Keratinocyte (primary cell): ENCODE measurements at regions not wholly inside any gene's neighbourhood (a gene's known extent, or its start where the extent isn't known, plus 50 kb on each side); places are given as distances from the start of the nearest gene placed in this dataset.

Source experiments
- DNase-seq: peaks from one replicate; pipeline ENCODE4 v3.0.0-alpha.2; 2011; ENCODE audit warnings: low read depth, missing footprints, low spot score
- FAIRE-seq: peaks from 2 replicates; lab custom pipeline; 2011; peaks lifted over from hg19 to GRCh38; lab: Jason Lieb, UNC
- H2AFZ ChIP-seq: 2 replicates; pipeline ENCODE4 v1.6.0; 2012; ENCODE audit warnings: low read length, control low read depth, inconsistent platforms; ENCODE audit not compliant: control insufficient read depth
- H3K27ac ChIP-seq: 2 replicates; pipeline ENCODE4 v1.5.1; 2011; ENCODE audit warnings: low read length; ENCODE audit not compliant: control insufficient read depth, insufficient read depth
- H3K27me3 ChIP-seq: 3 replicates; pipeline ENCODE4 v1.6.0; 2011; ENCODE audit warnings: low read length; ENCODE audit not compliant: control insufficient read depth, insufficient read depth; ENCODE audit errors: extremely low read depth
- H3K36me3 ChIP-seq, 2 experiments: 2 replicates in 1 of 2; 3 replicates in 1 of 2; pipeline ENCODE4 v1.5.1; 2011; ENCODE audit warnings: low read length in 2 of 2, mild to moderate bottlenecking in 1 of 2; ENCODE audit not compliant: control insufficient read depth in 2 of 2, insufficient read depth in 2 of 2; ENCODE audit errors: extremely low read depth in 1 of 2
- H3K4me1 ChIP-seq: 3 replicates; pipeline ENCODE4 v1.5.1; 2011; ENCODE audit warnings: low read length; ENCODE audit not compliant: control insufficient read depth, insufficient read depth; ENCODE audit errors: extremely low read depth
- H3K4me2 ChIP-seq: 3 replicates; pipeline ENCODE4 v1.6.0; 2011; ENCODE audit warnings: low read depth, low read length; ENCODE audit not compliant: control insufficient read depth, insufficient read depth; ENCODE audit errors: extremely low read depth
- H3K4me3 ChIP-seq, 3 experiments: fragments of 200-600 bp in 1 of 3; sonication (generic) in 1 of 3; 2 replicates in 2 of 3; 3 replicates in 1 of 3; pipeline ENCODE4 v1.5.1; 2011 to 2016; ENCODE audit warnings: low read length in 3 of 3, mild to moderate bottlenecking in 3 of 3, control low read depth in 2 of 3, inconsistent platforms in 1 of 3, low read depth in 1 of 3, mixed read lengths in 1 of 3, mixed run types in 1 of 3, moderate library complexity in 1 of 3; ENCODE audit not compliant: control insufficient read depth in 2 of 3, insufficient read depth in 2 of 3; ENCODE audit errors: extremely low read depth in 1 of 3
- H3K79me2 ChIP-seq: 2 replicates; pipeline ENCODE4 v1.6.0; 2012; ENCODE audit warnings: low read length; ENCODE audit not compliant: control insufficient read depth, insufficient read depth
- H3K9ac ChIP-seq: 3 replicates; pipeline ENCODE4 v1.6.0; 2011; ENCODE audit warnings: low read length; ENCODE audit not compliant: control insufficient read depth, insufficient read depth; ENCODE audit errors: extremely low read depth
- H3K9me1 ChIP-seq: 3 replicates; pipeline ENCODE4 v1.6.0; 2011; ENCODE audit warnings: low read length; ENCODE audit not compliant: control insufficient read depth, insufficient read depth; ENCODE audit errors: extremely low read depth
- H3K9me3 ChIP-seq: 2 replicates; pipeline ENCODE4 v1.5.1; 2012; ENCODE audit warnings: low read depth, low read length; ENCODE audit not compliant: control insufficient read depth
- H4K20me1 ChIP-seq: 3 replicates; pipeline ENCODE4 v1.6.0; 2011; ENCODE audit warnings: low read length; ENCODE audit not compliant: control insufficient read depth, insufficient read depth; ENCODE audit errors: extremely low read depth
- EZH2 ChIP-seq: IDR thresholded peaks from one replicate; pipeline ENCODE4 v1.6.1; 2012; ENCODE audit warnings: inconsistent platforms, mild to moderate bottlenecking, low read length, moderate library complexity
- dilution Hi-C: fragments of 300-500 bp; cut with MboI; formaldehyde crosslinking; loops from one replicate; pipeline ENCODE4 v1.7.0; 2020; ENCODE audit warnings: low sequenced_read_pairs; ENCODE audit not compliant: extremely low pct_ligation_motif_present
- TF ChIP-seq, protein P1 (sequence below), 3 experiments: IDR thresholded peaks in 1 of 3; conservative IDR thresholded peaks in 1 of 3; optimal IDR thresholded peaks in 1 of 3; 2 replicates in 2 of 3; 3 replicates in 1 of 3; pipeline versions ENCODE3 to v1.5.1; 2011; ENCODE audit warnings: low read length in 3 of 3, mild to moderate bottlenecking in 3 of 3, moderate library complexity in 2 of 3, control low read depth in 1 of 3, inconsistent platforms in 1 of 3; ENCODE audit not compliant: insufficient read depth in 2 of 3; ENCODE audit errors: extremely low read depth in 1 of 3

- no peaks in the 10 kb centered on the region for H3K9me1 ChIP-seq
- TF ChIP-seq, protein P1, sequence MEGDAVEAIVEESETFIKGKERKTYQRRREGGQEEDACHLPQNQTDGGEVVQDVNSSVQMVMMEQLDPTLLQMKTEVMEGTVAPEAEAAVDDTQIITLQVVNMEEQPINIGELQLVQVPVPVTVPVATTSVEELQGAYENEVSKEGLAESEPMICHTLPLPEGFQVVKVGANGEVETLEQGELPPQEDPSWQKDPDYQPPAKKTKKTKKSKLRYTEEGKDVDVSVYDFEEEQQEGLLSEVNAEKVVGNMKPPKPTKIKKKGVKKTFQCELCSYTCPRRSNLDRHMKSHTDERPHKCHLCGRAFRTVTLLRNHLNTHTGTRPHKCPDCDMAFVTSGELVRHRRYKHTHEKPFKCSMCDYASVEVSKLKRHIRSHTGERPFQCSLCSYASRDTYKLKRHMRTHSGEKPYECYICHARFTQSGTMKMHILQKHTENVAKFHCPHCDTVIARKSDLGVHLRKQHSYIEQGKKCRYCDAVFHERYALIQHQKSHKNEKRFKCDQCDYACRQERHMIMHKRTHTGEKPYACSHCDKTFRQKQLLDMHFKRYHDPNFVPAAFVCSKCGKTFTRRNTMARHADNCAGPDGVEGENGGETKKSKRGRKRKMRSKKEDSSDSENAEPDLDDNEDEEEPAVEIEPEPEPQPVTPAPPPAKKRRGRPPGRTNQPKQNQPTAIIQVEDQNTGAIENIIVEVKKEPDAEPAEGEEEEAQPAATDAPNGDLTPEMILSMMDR (optimal IDR thresholded peaks at IDR 0.05 in 1 of 3, IDR thresholded peaks at IDR 0.05 in 1 of 3, conservative IDR thresholded peaks at IDR 0.05 in 1 of 3; ENCODE audit: extremely low read depth in 1 of 3, insufficient read depth in 2 of 3, low read length in 3 of 3) = no peak
- no peak for TF ChIP-seq EZH2
- no peak for FAIRE-seq
Observed at GRCh38 chr3:127078626-127079025, 95.7 kb downstream of the PLXNA1 start.

DNA sequence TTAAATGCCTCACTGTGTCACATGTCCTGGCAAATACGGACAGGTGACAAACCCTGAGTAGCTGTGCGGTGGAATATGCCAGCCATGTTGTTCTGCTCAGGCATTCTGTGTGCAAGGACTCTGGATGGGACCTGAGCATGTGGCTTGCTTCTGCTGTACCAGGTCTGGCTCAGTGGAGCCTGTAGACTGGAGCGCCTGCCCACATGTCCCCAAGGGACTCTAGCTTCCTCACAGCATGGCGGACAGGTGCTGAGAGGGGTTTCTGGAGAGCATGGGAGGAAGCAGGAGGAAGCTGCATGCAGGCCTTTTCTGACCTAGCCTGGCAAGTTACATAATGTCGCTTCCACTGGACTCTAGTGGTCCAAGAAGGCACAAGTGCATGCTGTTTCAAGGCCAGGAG, 96.3 kb downstream of the PLXNA1 start:
- TF ChIP-seq, protein P1 (optimal IDR thresholded peaks at IDR 0.05 in 1 of 3, IDR thresholded peaks at IDR 0.05 in 1 of 3, conservative IDR thresholded peaks at IDR 0.05 in 1 of 3; ENCODE audit: extremely low read depth in 1 of 3, insufficient read depth in 2 of 3, low read length in 3 of 3) = no peak
- TF ChIP-seq EZH2 = no peak
- Histone ChIP-seq H3K4me1 (peaks cover 11% of the 10 kb centered on the region), H3K4me3 (no peak overlapping the region), H2AFZ (no peak overlapping the region), H3K9ac (no peak overlapping the region), H3K27me3 (no peaks in the 10 kb centered on the region), H3K4me2 (no peak overlapping the region), H4K20me1 (no peaks in the 10 kb centered on the region), H3K9me1 (no peaks in the 10 kb centered on the region), H3K27ac (no peak overlapping the region), H3K79me2 (no peaks in the 10 kb centered on the region), H3K9me3 (no peaks in the 10 kb centered on the region), H3K36me3 (no peaks in the 10 kb centered on the region)
- DNase-seq (no peak), FAIRE-seq (no peak)
- dilution Hi-C loops = no loop called here

More at GRCh38 chr3:127078626-127079025, 95.7 kb downstream of the PLXNA1 start:
- H3K4me3 ChIP-seq = no peak overlapping the region
- no peaks in the 10 kb centered on the region for H3K79me2 ChIP-seq
- no peaks in the 10 kb centered on the region for H4K20me1 ChIP-seq
- H3K4me1 ChIP-seq = peaks cover 17% of the 10 kb centered on the region
- H3K27me3 ChIP-seq = no peaks in the 10 kb centered on the region
- H3K4me2 ChIP-seq = no peak overlapping the region
- no peak overlapping the region for H3K9ac ChIP-seq
- DNase-seq = no peak
- H3K9me3 ChIP-seq = no peaks in the 10 kb centered on the region
- no peak overlapping the region for H2AFZ ChIP-seq
- dilution Hi-C loops = no loop called here
- no peak overlapping the region for H3K27ac ChIP-seq
- H3K36me3 ChIP-seq = no peaks in the 10 kb centered on the region
